Kasumi-1 (cell line): ENCODE measurements at regions not wholly inside any gene's neighbourhood (a gene's known extent, or its start where the extent isn't known, plus 50 kb on each side); places are given as distances from the start of the nearest gene placed in this dataset.

Experiments
- DNase-seq, 2 experiments: peaks; one replicate each; lab custom pipeline; 2025; lab: John Stamatoyannopoulos, UW

DNA sequence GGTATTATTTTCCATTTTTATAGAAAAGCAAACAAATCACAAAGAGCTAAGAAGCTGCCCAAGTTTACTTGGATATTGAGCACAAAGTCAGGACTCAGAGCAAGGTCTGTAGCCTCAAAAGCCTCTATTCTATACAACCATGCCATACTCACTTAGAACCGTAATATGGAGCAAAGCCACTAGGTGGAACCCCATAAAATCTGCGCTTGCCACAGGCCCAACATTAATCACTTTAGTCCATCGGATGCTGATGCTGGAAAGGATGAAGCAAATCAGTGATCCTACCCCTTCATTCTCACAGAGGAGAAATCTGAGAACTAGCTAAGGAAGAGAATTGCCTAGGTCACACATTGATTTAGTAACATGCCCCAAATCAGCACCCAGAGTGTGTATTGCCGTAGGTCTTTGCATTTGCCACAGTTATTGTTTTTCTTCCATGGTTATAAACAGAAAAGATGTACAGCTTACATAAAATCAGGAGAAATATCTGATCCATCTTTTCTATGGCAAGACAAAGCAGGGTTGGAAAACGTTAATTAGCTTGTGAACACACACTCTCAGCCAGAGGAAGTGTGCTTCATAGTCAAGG, 56.7 kb upstream of the RAB38 start:
- DNase-seq: peak; percentile 18 to 43

DNA sequence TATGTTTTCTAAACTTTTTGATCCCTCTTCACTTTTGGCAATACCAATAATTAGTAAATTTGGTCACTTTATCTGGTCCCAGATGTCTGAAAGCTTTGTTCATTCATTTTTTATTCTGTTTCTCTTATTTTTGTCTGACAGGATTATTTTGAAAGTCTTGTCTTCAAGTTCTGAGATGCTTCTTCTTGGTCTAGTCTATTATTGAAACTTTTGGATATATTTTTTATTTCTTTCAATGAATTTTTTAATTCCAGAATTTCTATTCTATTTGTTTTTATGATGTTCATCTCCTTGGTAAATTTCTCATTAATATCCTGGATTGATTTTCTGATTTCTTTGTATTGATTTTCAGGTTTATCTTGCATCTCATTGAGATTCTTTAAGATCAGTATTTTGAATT, 54.1 kb upstream of the RAB38 start:
- DNase-seq: no peak
